HG03354 (cell line): ENCODE measurements at regions not wholly inside any gene's neighbourhood (a gene's known extent, or its start where the extent isn't known, plus 50 kb on each side); places are given as distances from the start of the nearest gene placed in this dataset.

Source experiments
- ATAC-seq: cut with Tn5 transposase; IDR thresholded peaks from one replicate; pipeline ENCODE4 v1.9.1; 2021; ENCODE audit warnings: mild to moderate bottlenecking; ENCODE audit not compliant: unreplicated experiment, poor library complexity, severe bottlenecking

GRCh38 chr7:41385996-41386395 lies 316.9 kb downstream of the INHBA start:
- no peak for ATAC-seq

DNA sequence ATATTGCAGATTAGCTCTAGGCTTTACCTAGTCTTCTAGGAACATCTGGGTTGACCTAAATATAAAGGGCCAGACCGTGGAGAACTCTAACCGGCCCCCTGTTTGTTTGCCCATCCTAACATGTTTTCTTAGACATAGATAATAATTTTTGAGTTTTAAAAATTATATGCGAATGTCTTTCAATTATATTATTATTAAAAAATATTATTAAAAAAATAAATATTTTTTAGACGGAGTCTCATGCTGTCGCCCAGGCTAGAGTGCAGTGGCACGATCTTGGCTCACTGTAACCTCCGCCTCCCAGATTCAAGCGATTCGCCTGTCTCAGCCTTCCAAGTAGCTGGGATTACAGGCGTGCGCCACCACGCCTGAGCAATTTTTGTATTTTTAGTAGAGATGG lies 318.5 kb downstream of the INHBA start:
- no peak for ATAC-seq

DNA sequence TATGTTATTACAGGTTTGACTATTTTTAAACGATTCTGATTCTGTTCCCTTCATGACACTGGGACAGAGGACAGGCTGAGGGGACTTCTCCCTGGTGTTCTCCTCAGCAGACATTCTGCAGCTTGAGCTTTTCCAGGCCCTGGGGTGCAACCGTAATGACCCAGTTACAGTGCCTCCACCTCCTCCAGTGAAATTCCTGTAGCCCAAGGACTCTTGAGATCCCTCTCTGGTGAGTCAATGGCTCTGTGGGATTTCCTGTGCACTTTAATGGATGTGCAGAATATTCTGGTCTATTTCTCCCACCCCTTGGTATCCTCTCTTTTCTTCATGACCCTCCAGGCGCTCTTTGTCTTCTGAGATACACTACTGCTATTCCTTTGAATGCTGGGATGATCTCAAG lies 319.3 kb downstream of the INHBA start:
- ATAC-seq = no peak

GRCh38 chr7:41378156-41378555 lies 324.7 kb downstream of the INHBA start:
- ATAC-seq = no peak

DNA sequence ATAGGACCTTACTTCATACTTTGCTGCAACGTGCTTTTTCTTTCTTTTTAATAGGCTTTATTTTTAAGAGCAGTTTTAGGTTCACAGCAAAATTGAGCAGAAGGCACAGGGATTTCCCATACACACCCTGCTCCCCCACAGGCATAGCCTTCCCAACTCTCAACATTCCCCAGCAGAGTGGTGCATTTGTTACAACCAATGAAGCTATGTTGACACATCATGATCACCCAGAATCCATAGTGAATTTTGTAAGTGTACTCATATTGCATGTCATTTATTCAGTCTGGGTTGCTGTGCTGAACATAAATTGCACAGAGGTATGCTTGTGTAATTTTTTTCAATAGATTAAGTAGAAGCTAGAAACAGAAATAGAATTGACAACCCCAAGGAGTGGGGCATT lies 327.3 kb downstream of the INHBA start:
- no peak for ATAC-seq

GRCh38 chr7:41374150-41374848 lies 328.6 kb downstream of the INHBA start:
- ATAC-seq = no peak

- no peak for ATAC-seq
Observed at GRCh38 chr7:41367967-41368882, 334.7 kb downstream of the INHBA start.

- no peak for ATAC-seq
Observed at GRCh38 chr7:41351091-41351490, 351.8 kb downstream of the INHBA start.

GRCh38 chr7:41346878-41347277 lies 356.0 kb downstream of the INHBA start:
- ATAC-seq = no peak

DNA sequence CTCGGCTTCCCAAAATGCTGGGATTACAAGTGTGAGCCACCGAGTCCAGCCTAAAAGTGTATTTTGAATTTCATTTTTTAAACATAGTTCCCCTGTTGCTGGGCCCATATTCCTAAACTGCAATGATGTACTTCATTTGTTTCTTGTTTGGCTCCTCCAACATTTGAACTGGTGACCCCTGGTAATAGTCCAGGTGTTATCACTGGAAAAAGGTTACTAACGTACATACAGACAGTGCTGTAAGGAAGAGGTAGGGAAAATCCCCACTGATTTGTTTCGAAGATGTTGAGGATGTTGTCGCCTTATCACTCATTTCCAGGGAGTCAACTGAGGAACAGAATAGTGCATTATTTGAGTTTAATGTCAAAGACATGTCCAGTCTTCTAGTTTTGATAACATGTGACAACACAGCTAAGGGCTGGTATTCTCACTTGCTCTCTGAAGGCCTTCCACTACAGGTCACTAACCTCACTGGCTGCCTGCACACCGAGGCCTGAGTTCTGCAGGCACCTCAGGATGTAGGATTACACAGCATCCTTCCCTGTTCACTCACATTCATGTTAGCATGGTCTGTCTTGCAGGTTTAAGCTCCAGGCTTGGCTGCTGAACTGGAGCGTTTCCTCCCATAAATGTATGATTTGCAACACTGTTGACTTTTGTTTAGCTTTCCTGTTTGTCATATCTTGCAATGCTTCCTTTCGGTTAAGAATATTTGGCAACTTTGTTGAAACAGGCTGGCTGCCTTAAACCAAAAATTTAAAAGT lies 362.8 kb downstream of the INHBA start:
- ATAC-seq = no peak

DNA sequence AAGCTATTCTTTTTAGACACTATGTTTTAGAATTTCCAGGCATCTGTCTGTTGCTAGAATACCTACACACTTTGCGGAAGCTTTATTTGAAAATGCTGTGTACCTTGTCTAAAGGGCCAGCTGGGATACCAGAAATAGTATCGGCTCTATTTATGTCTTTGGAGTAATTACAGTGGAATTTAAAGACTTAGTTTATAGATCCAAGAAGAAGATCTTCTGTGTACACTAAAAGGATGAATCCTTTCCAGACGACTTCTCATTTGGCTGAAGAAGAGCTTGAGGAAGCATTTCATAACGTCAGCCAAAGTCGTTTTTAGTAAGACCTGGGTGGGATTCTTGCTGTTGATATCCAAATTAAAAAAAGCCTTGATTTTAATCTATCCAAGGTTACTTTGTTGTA lies 365.9 kb downstream of the INHBA start:
- no peak for ATAC-seq

GRCh38 chr7:41336455-41336952 lies 366.4 kb downstream of the INHBA start:
- ATAC-seq = no peak

GRCh38 chr7:41334071-41334862 lies 368.6 kb downstream of the INHBA start:
- ATAC-seq = no peak

DNA sequence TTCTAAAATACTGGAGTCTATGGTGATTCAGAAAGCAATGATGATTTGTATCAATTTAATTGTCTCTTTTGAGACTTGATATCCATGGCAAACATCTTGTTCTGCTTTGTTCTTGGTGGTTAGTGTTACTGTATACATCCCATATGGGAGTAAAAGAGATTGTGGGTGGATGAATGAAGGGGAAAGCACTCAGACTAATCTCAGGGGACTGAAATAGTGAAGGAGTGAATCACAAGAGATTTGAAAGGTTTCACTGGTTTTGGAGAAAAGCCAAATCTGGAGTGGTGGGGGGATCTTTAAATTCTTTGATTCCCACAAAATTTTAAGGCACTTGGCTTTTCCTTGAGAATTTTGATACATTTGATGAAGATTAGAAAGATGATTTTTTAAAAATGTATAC lies 369.4 kb downstream of the INHBA start:
- no peak for ATAC-seq

GRCh38 chr7:41331194-41331593 lies 371.7 kb downstream of the INHBA start:
- no peak for ATAC-seq

GRCh38 chr7:41328544-41328943 lies 374.3 kb downstream of the INHBA start:
- ATAC-seq = no peak

GRCh38 chr7:41328131-41328530 lies 374.8 kb downstream of the INHBA start:
- ATAC-seq = no peak

DNA sequence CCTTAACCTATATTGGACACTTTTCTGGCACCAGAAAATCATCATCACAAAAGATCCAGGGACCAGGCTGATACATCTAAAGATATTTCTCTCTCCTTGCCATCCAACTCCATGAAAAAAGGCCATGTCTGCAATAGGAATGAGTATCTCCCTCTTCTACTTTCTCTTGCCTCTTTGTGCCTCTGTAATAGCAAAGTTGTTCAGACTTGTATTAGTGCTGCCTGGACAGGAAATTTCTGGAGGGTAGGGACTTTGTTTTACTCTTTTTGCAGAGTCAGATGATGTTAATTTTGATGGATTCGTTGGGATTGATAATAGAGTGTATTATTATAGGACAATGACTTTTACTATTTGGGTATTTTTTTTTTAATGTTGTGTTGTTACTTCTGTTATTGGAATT lies 376.3 kb downstream of the INHBA start:
- ATAC-seq = no peak

- no peak for ATAC-seq
Observed at GRCh38 chr7:41323806-41324205, 379.1 kb downstream of the INHBA start.
